Neuronal stem cell (in vitro differentiated cells): ENCODE measurements at regions not wholly inside any gene's neighbourhood (a gene's known extent, or its start where the extent isn't known, plus 50 kb on each side); places are given as distances from the start of the nearest gene placed in this dataset.
A peak's percentile ranks its signal among the peaks of the same experiment; 100 is the strongest.

Experiments
- DNase-seq: peaks from one replicate; pipeline ENCODE4 v3.0.0-alpha.2; 2013; ENCODE audit warnings: low spot score
- H2AFZ ChIP-seq: one replicate; pipeline ENCODE4 v1.6.1; 2013; ENCODE audit warnings: mild to moderate bottlenecking, low read length, inconsistent platforms
- H2AK5ac ChIP-seq: 2 replicates; pipeline ENCODE4 v1.6.1; 2013; ENCODE audit warnings: low read depth, mild to moderate bottlenecking, inconsistent platforms, low read length, moderate library complexity, mixed read lengths
- H2BK120ac ChIP-seq: 2 replicates; pipeline ENCODE4 v1.6.1; 2013; ENCODE audit warnings: low read depth, mild to moderate bottlenecking, inconsistent platforms, low read length, moderate library complexity, mixed read lengths
- H2BK12ac ChIP-seq: one replicate; pipeline ENCODE4 v1.6.1; 2013; ENCODE audit warnings: low read length, inconsistent platforms
- H2BK15ac ChIP-seq: 2 replicates; pipeline ENCODE4 v1.6.1; 2013; ENCODE audit warnings: mild to moderate bottlenecking, low read length, inconsistent platforms, mixed read lengths
- H2BK5ac ChIP-seq: one replicate; pipeline ENCODE4 v1.6.1; 2013; ENCODE audit warnings: inconsistent platforms, mild to moderate bottlenecking, low read length, moderate library complexity
- H3K14ac ChIP-seq: one replicate; pipeline ENCODE4 v1.6.1; 2013; ENCODE audit warnings: low read length, inconsistent platforms
- H3K18ac ChIP-seq: 2 replicates; pipeline ENCODE4 v1.6.1; 2013; ENCODE audit warnings: low read length, inconsistent platforms
- H3K23ac ChIP-seq: 2 replicates; pipeline ENCODE4 v1.6.1; 2013; ENCODE audit warnings: low read depth, mild to moderate bottlenecking, mixed read lengths, low read length, inconsistent platforms; ENCODE audit not compliant: poor library complexity
- H3K27ac ChIP-seq: replicated peaks from 3 replicates; pipeline ENCODE4 v1.5.1; 2013; ENCODE audit warnings: low read length, inconsistent platforms
- H3K27me3 ChIP-seq, 3 experiments: 2 replicates each; pipeline ENCODE4 v1.6.1; 2013; ENCODE audit warnings: low read length in 3 of 3, mild to moderate bottlenecking in 2 of 3, inconsistent platforms in 1 of 3, low read depth in 1 of 3, mixed read lengths in 1 of 3, moderate library complexity in 1 of 3; ENCODE audit not compliant: control insufficient read depth in 3 of 3, insufficient read depth in 3 of 3
- H3K36me3 ChIP-seq, 2 donors: replicated peaks in 1 of 2; 2 replicates each; pipeline ENCODE4 v1.6.1; 2013; ENCODE audit warnings: low read length in 2 of 2; ENCODE audit not compliant: control insufficient read depth in 2 of 2, insufficient read depth in 2 of 2
- H3K4ac ChIP-seq: 2 replicates; pipeline ENCODE4 v1.6.1; 2013; ENCODE audit warnings: inconsistent platforms, mild to moderate bottlenecking, low read length, moderate library complexity
- H3K4me1 ChIP-seq, 2 donors: 1 replicate in 1 of 2; 2 replicates in 1 of 2; pipeline ENCODE4 v1.6.1; 2013; ENCODE audit warnings: low read length in 2 of 2, low read depth in 1 of 2; ENCODE audit not compliant: control insufficient read depth in 2 of 2, insufficient read depth in 1 of 2
- H3K4me2 ChIP-seq: one replicate; pipeline ENCODE4 v1.6.1; 2013; ENCODE audit warnings: mild to moderate bottlenecking, low read length, inconsistent platforms; ENCODE audit not compliant: insufficient read depth, poor library complexity, severe bottlenecking
- H3K4me3 ChIP-seq, 2 donors: 2 replicates each; pipeline ENCODE4 v1.5.1; 2013; ENCODE audit warnings: low read length in 2 of 2, mild to moderate bottlenecking in 2 of 2, inconsistent platforms in 1 of 2, moderate library complexity in 1 of 2
- H3K79me1 ChIP-seq: one replicate; pipeline ENCODE4 v1.6.1; 2013; ENCODE audit warnings: low read depth, mild to moderate bottlenecking, inconsistent platforms, low read length, moderate library complexity
- H3K9ac ChIP-seq: one replicate; pipeline ENCODE4 v1.6.1; 2013; ENCODE audit warnings: mild to moderate bottlenecking, low read depth, low read length, inconsistent platforms; ENCODE audit not compliant: poor library complexity
- H3K9me3 ChIP-seq, 2 donors: replicated peaks in 1 of 2; 2 replicates each; pipeline versions ENCODE3 to v1.6.1; 2013; ENCODE audit warnings: low read length in 2 of 2, mild to moderate bottlenecking in 2 of 2, inconsistent platforms in 1 of 2, low read depth in 1 of 2, mixed read lengths in 1 of 2, moderate library complexity in 1 of 2; ENCODE audit not compliant: control insufficient read depth in 2 of 2, insufficient read depth in 1 of 2
- H4K8ac ChIP-seq: one replicate; pipeline ENCODE4 v1.6.1; 2013; ENCODE audit warnings: low read depth, mild to moderate bottlenecking, inconsistent platforms, low read length, moderate library complexity
- H4K91ac ChIP-seq: one replicate; pipeline ENCODE4 v1.6.1; 2013; ENCODE audit warnings: low read length, low read depth, mild to moderate bottlenecking, inconsistent platforms; ENCODE audit not compliant: poor library complexity
- WGBS, 2 donors: extraction: QIAGEN DNeasy Blood & Tissue Kit; methylation state at CpG; one replicate each; pipeline ENCODE4 v1.1.7; 2013; ENCODE audit warnings: missing lambda C conversion rate in 2 of 2, mixed read lengths in 1 of 2; ENCODE audit not compliant: insufficient read length in 2 of 2, insufficient replicate concordance in 1 of 2; ENCODE audit errors: extremely low coverage in 2 of 2; 5-methylcytosine and 5-hydroxymethylcytosine counted together

- DNase-seq = no peak
Measured at GRCh38 chr2:150859877-150860276, 372.4 kb upstream of the RND3 start.

GRCh38 chr2:150859162-150859561 lies 371.7 kb upstream of the RND3 start:
- no peak for DNase-seq
- Histone ChIP-seq H3K4me3 (no peak overlapping the region), H3K36me3 (no peaks in the 10 kb centered on the region), H3K23ac (no peak overlapping the region), H4K8ac (no peak overlapping the region), H2BK15ac (no peak overlapping the region), H2BK5ac (no peak overlapping the region), H3K4me1 (peaks cover 3 to 4% of the 10 kb centered on the region in 2 donors), H3K4ac (no peak overlapping the region), H3K4me2 (no peak overlapping the region), H2AFZ (no peak overlapping the region), H2AK5ac (no peak overlapping the region), H3K9ac (no peak overlapping the region), H2BK12ac (no peak overlapping the region), H3K27ac (no peak overlapping the region), H3K14ac (no peak overlapping the region), H3K27me3 (no peaks in the 10 kb centered on the region), H3K9me3 (peaks cover 0 to 2% of the 10 kb centered on the region in 2 donors), H3K79me1 (no peaks in the 10 kb centered on the region), H3K18ac (no peak overlapping the region), H2BK120ac (no peak overlapping the region), H4K91ac (no peak overlapping the region)
- no CpG with 5 or more reads among the region's 1 CpG for WGBS, 2 donors

More at GRCh38 chr2:150859877-150860276, 372.4 kb upstream of the RND3 start:
- H4K8ac ChIP-seq = no peak overlapping the region
- H2BK5ac ChIP-seq = no peak overlapping the region
- H3K36me3 ChIP-seq = no peaks in the 10 kb centered on the region
- peaks cover 0 to 2% of the 10 kb centered on the region in 2 donors for H3K9me3 ChIP-seq
- no peak overlapping the region for H3K23ac ChIP-seq
- peaks cover 3 to 4% of the 10 kb centered on the region in 2 donors for H3K4me1 ChIP-seq
- no peak overlapping the region for H3K4me3 ChIP-seq
- no peak overlapping the region for H2BK15ac ChIP-seq
- H4K91ac ChIP-seq = no peak overlapping the region
- H3K79me1 ChIP-seq = no peaks in the 10 kb centered on the region
- no peak overlapping the region for H3K14ac ChIP-seq
- no peak overlapping the region for H3K27ac ChIP-seq
- H3K27me3 ChIP-seq = no peaks in the 10 kb centered on the region
- no peak overlapping the region for H3K4ac ChIP-seq
- no peak overlapping the region for H3K18ac ChIP-seq
- no peak overlapping the region for H3K4me2 ChIP-seq
- H2AK5ac ChIP-seq = no peak overlapping the region
- no peak overlapping the region for H2BK12ac ChIP-seq
- peak overlapping the region; percentile 28 for H2AFZ ChIP-seq
- no peak overlapping the region for H2BK120ac ChIP-seq
- H3K9ac ChIP-seq = no peak overlapping the region

GRCh38 chr2:150858382-150858781 lies 370.9 kb upstream of the RND3 start:
- no CpG with 5 or more reads among the region's 5 CpGs for WGBS, 2 donors

GRCh38 chr2:150856596-150857281 lies 369.3 kb upstream of the RND3 start:
- H3K4me2 ChIP-seq = no peak overlapping the region
- H4K91ac ChIP-seq = no peak overlapping the region
- H3K9me3 ChIP-seq = no peaks in the 10 kb centered on the region
- H3K36me3 ChIP-seq = no peaks in the 10 kb centered on the region
- no peak overlapping the region for H2AFZ ChIP-seq
- no peak overlapping the region for H4K8ac ChIP-seq
- no peak overlapping the region for H2BK120ac ChIP-seq
- no peaks in the 10 kb centered on the region for H3K27me3 ChIP-seq
- no peak overlapping the region for H3K4ac ChIP-seq
- no peak overlapping the region for H3K27ac ChIP-seq
- WGBS, 2 donors = no CpG with 5 or more reads among the region's 1 CpG
- no peak overlapping the region for H2BK5ac ChIP-seq
- no peaks in the 10 kb centered on the region for H3K79me1 ChIP-seq
- H3K23ac ChIP-seq = no peak overlapping the region
- H2BK12ac ChIP-seq = no peak overlapping the region
- H3K14ac ChIP-seq = no peak overlapping the region
- no peak overlapping the region for H2BK15ac ChIP-seq
- H3K4me1 ChIP-seq = peaks cover 3 to 4% of the 10 kb centered on the region in 2 donors
- H3K9ac ChIP-seq = no peak overlapping the region
- no peak overlapping the region for H3K4me3 ChIP-seq
- H3K18ac ChIP-seq = no peak overlapping the region
- H2AK5ac ChIP-seq = no peak overlapping the region
- no peak for DNase-seq

More at GRCh38 chr2:150858382-150858781, 370.9 kb upstream of the RND3 start:
- no peak overlapping the region for H3K27ac ChIP-seq
- H2BK12ac ChIP-seq = no peak overlapping the region
- no peaks in the 10 kb centered on the region for H3K27me3 ChIP-seq
- H3K4me2 ChIP-seq = no peak overlapping the region
- H3K4me1 ChIP-seq = peaks cover 3 to 4% of the 10 kb centered on the region in 2 donors
- no peak overlapping the region for H2BK15ac ChIP-seq
- no peak overlapping the region for H4K8ac ChIP-seq
- no peak overlapping the region for H3K23ac ChIP-seq
- H2AK5ac ChIP-seq = no peak overlapping the region
- no peak overlapping the region for H2AFZ ChIP-seq
- H3K4ac ChIP-seq = no peak overlapping the region
- no peak overlapping the region for H2BK5ac ChIP-seq
- no peak overlapping the region for H4K91ac ChIP-seq
- no peak for DNase-seq
- H2BK120ac ChIP-seq = no peak overlapping the region
- no peak overlapping the region for H3K18ac ChIP-seq
- H3K14ac ChIP-seq = no peak overlapping the region
- no peaks in the 10 kb centered on the region for H3K9me3 ChIP-seq
- no peaks in the 10 kb centered on the region for H3K36me3 ChIP-seq
- H3K79me1 ChIP-seq = no peaks in the 10 kb centered on the region
- H3K9ac ChIP-seq = no peak overlapping the region
- no peak overlapping the region for H3K4me3 ChIP-seq
